Thymus (tissue), 11 donors: ENCODE measurements at regions not wholly inside any gene's neighbourhood (a gene's known extent, or its start where the extent isn't known, plus 50 kb on each side); places are given as distances from the start of the nearest gene placed in this dataset.

ENCODE experiments used
- DNase-seq, 9 donors: peaks; one replicate each; pipeline ENCODE4 v3.0.0-alpha.2; 2013; ENCODE audit warnings: low spot score in 9 of 9, low read depth in 6 of 9, missing footprints in 1 of 9
- H3K27ac ChIP-seq, 2 donors: one replicate each; pipeline ENCODE4 v1.5.1; 2013; ENCODE audit warnings: control low read depth in 1 of 2, low read depth in 1 of 2, low read length in 1 of 2, mild to moderate bottlenecking in 1 of 2, moderate library complexity in 1 of 2
- H3K27me3 ChIP-seq, 2 donors: one replicate each; pipeline ENCODE4 v1.5.1; 2013; ENCODE audit warnings: low read length in 1 of 2; ENCODE audit not compliant: control insufficient read depth in 2 of 2, insufficient read depth in 1 of 2
- H3K36me3 ChIP-seq, 2 donors: one replicate each; pipeline ENCODE4 v1.5.1; 2013; ENCODE audit warnings: low read length in 1 of 2, mild to moderate bottlenecking in 1 of 2, moderate library complexity in 1 of 2; ENCODE audit not compliant: control insufficient read depth in 2 of 2, insufficient read depth in 2 of 2
- H3K4me1 ChIP-seq, 2 donors: one replicate each; pipeline ENCODE4 v1.5.1; 2013; ENCODE audit warnings: low read length in 2 of 2; ENCODE audit not compliant: control insufficient read depth in 2 of 2, insufficient read depth in 2 of 2
- H3K4me3 ChIP-seq, 2 donors: one replicate each; pipeline ENCODE4 v1.5.1; 2013; ENCODE audit warnings: low read length in 2 of 2, control low read depth in 1 of 2, mild to moderate bottlenecking in 1 of 2
- H3K9me3 ChIP-seq, 2 donors: one replicate each; pipeline ENCODE4 v1.5.1; 2013; ENCODE audit warnings: low read length in 1 of 2, mild to moderate bottlenecking in 1 of 2; ENCODE audit not compliant: control insufficient read depth in 2 of 2, insufficient read depth in 1 of 2
- WGBS: extraction: QIAGEN DNeasy Blood & Tissue Kit; methylation state at CpG from one replicate; pipeline ENCODE4 v1.1.7; 2013; 5-methylcytosine and 5-hydroxymethylcytosine counted together
- donor health status: healthy.

- H3K36me3 ChIP-seq = no peaks in the 10 kb centered on the region
- no peak overlapping the region for H3K4me3 ChIP-seq
- DNase-seq = peak in 8 of 9 donors; percentile 8 to 50 (median 18)
- H3K4me1 ChIP-seq = no peaks in the 10 kb centered on the region
- H3K27me3 ChIP-seq = peaks cover 0 to 2% of the 10 kb centered on the region in 2 donors
- H3K27ac ChIP-seq = no peak overlapping the region
- 3% methylated on average over 10 of the region's 10 CpGs for WGBS
- H3K9me3 ChIP-seq = no peaks in the 10 kb centered on the region
Measured at GRCh38 chr10:118459642-118460193, 117.6 kb upstream of the FAM204A start.

- H3K27me3 ChIP-seq = peaks cover 0 to 2% of the 10 kb centered on the region in 2 donors
- no peaks in the 10 kb centered on the region for H3K36me3 ChIP-seq
- no peaks in the 10 kb centered on the region for H3K9me3 ChIP-seq
- no peak overlapping the region for H3K27ac ChIP-seq
- H3K4me1 ChIP-seq = no peaks in the 10 kb centered on the region
- 66% methylated on average over 10 of the region's 10 CpGs for WGBS
- H3K4me3 ChIP-seq = no peak overlapping the region
- DNase-seq = no peak
Measured at GRCh38 chr10:118458957-118459641, 117.0 kb upstream of the FAM204A start.

GRCh38 chr10:118457824-118458428, 115.8 kb upstream of the FAM204A start:
- Histone ChIP-seq H3K4me3 (no peak overlapping the region), H3K4me1 (no peaks in the 10 kb centered on the region), H3K27ac (no peak overlapping the region), H3K36me3 (no peaks in the 10 kb centered on the region), H3K9me3 (no peaks in the 10 kb centered on the region), H3K27me3 (peaks cover 0 to 2% of the 10 kb centered on the region in 2 donors)
- DNase-seq = no peak

DNA sequence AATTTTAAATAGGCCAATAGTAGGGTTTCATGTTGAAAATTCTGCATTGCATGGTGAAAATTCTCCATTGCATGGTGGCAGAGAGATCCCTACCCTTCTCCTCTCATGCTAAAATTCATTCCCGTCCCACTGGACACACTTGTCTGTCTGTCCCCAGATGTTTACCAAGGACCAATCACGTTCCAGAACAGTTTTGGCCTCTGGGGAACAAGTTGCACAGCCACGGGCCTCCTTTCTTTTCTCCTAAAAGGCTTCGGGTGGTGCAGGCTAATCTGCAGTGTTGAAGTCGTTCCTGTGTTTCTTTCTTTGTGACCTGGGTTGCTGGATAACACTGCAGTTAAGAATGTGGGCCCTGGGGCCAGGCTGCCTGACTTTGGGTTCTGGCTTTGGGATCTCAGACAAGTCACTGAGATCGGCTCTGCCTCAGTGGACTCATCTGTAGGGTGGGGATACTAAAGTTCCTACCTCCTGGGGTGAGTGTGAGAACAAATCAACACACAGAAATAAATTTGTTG, 113.1 kb upstream of the FAM204A start:
- Histone ChIP-seq H3K4me3 (no peak overlapping the region), H3K9me3 (no peaks in the 10 kb centered on the region), H3K4me1 (no peaks in the 10 kb centered on the region), H3K27me3 (peaks cover 0 to 2% of the 10 kb centered on the region in 2 donors), H3K36me3 (no peaks in the 10 kb centered on the region), H3K27ac (no peak overlapping the region)
- 81% methylated on average over 6 of the region's 6 CpGs for WGBS
- DNase-seq = no peak

DNA sequence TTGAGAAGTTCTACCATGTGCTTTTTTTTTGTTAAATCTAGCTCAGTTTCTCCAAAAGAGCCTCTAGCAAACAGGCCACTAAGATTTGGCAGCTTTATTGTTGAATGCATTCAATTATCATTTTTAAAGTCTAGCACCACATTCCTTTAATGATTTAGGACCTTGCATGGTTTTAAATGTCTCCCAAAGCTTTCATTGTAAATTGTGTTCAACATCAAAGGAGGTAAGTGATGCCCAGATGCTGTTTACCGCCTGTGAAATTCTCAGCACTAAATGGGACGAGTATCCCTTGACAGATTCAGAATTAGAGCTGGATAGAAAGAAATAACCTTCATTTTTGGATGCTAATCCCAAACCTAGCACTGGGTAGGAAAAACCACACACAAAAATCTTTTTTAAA, 112.1 kb upstream of the FAM204A start:
- Histone ChIP-seq H3K27me3 (peaks cover 0 to 2% of the 10 kb centered on the region in 2 donors), H3K36me3 (no peaks in the 10 kb centered on the region), H3K27ac (no peak overlapping the region), H3K4me1 (no peaks in the 10 kb centered on the region), H3K9me3 (no peaks in the 10 kb centered on the region), H3K4me3 (no peak overlapping the region)
- whole genome bisulfite sequencing = 69% methylated on average over 2 of the region's 2 CpGs
- no peak for DNase-seq

DNA sequence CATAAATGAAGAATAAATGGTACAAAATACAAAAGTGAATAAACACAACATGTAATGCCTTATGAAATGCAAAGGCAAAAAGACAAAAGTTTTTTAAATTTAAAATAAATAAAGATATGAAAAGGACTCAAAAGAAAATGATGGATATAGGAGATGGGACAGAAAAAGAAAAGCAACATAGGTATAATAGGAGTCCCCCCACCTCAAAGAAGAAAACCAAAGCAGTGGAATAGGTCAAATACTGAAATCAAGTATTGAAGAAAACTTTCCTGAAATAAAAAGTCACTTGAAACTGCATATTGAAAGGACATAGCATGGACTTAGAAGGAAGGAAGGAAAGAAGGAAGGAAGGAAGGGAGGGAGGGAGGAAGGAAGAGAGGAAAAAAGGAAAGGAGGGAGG, 110.0 kb upstream of the FAM204A start:
- Histone ChIP-seq H3K4me3 (no peak overlapping the region), H3K27me3 (no peaks in the 10 kb centered on the region), H3K9me3 (no peaks in the 10 kb centered on the region), H3K27ac (no peak overlapping the region), H3K4me1 (no peaks in the 10 kb centered on the region), H3K36me3 (no peaks in the 10 kb centered on the region)
- no peak for DNase-seq

DNA sequence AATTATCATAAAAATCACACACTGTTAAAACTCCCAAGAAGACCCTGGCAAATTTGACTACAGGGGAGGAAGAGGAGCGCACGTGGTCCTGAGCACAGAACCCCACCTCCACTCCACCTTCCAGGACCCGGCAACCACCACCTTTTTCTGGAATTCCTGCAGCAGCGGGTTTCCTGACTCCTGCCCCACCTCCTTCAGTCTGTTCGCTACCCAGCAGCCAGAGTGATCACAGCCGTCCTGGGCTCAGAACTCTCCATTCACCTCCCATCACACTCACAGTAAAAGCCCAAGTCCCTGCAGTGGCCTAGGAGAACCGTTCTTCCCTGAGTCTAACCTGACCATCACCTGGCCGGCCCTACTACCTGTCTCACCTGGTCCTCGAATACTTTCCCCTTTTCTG, 107.4 kb upstream of the FAM204A start:
- no peak for DNase-seq
- WGBS = 65% methylated on average over 9 of the region's 9 CpGs
- H3K4me3 ChIP-seq = no peak overlapping the region
- no peaks in the 10 kb centered on the region for H3K4me1 ChIP-seq
- H3K27ac ChIP-seq = no peak overlapping the region
- H3K36me3 ChIP-seq = no peaks in the 10 kb centered on the region
- no peaks in the 10 kb centered on the region for H3K27me3 ChIP-seq
- no peaks in the 10 kb centered on the region for H3K9me3 ChIP-seq

- no peaks in the 10 kb centered on the region for H3K4me1 ChIP-seq
- no peak for DNase-seq
- no peaks in the 10 kb centered on the region for H3K36me3 ChIP-seq
- 72% methylated on average over 5 of the region's 5 CpGs for WGBS
- no peaks in the 10 kb centered on the region for H3K9me3 ChIP-seq
- H3K27me3 ChIP-seq = no peaks in the 10 kb centered on the region
- H3K27ac ChIP-seq = no peak overlapping the region
- no peak overlapping the region for H3K4me3 ChIP-seq
Measured at GRCh38 chr10:118448744-118449143, 106.6 kb upstream of the FAM204A start.

- H3K36me3 ChIP-seq = no peaks in the 10 kb centered on the region
- no peak overlapping the region for H3K27ac ChIP-seq
- H3K9me3 ChIP-seq = no peaks in the 10 kb centered on the region
- 73% methylated on average over 13 of the region's 13 CpGs for WGBS
- no peak for DNase-seq
- no peaks in the 10 kb centered on the region for H3K27me3 ChIP-seq
- no peak overlapping the region for H3K4me3 ChIP-seq
- no peaks in the 10 kb centered on the region for H3K4me1 ChIP-seq
Measured at GRCh38 chr10:118447478-118448270, 105.5 kb upstream of the FAM204A start.
